ENCODE measurements at regions not wholly inside any gene's neighbourhood (a gene's known extent, or its start where the extent isn't known, plus 50 kb on each side); places are given as distances from the start of the nearest gene placed in this dataset.

DNA sequence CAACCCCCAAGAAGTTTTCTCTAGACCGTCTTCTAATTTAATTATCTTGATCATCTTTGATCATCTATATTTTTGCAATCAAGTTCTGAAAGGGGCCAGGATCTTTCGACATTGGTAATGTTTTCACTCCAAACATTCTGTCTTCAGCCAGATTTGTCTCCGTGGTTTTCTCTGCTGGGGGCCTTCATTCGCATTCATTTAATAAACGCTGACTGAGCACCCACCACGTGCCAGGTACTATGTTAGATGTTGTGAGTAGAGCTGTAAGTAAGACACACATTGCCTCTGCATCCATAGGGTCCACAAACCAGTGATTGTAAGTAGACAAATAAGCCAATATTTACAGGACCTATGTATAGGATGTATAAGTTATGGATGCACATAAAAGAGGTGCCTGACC is 134.5 kb upstream of the MROH9 start:
- intact Hi-C loops (cut with DNase I) = no loop called here
- 48 to 58% methylated on average over 6 of the region's 6 CpGs for WGBS, 2 donors
- DNase-seq (no peak), ATAC-seq (no peak)
- Histone ChIP-seq H3K4me1 (no peaks in the 10 kb centered on the region), H3K36me3 (replicated peaks in 1 of 2; ENCODE audit: insufficient read depth in 1 of 2, low read depth in 2 of 2) (no peaks in the 10 kb centered on the region), H3K27me3 (no peaks in the 10 kb centered on the region), H3K9me3 (no peaks in the 10 kb centered on the region), H3K27ac (no peak overlapping the region), H3K4me3 (no peak overlapping the region)
- no peak for TF ChIP-seq POLR2A (IDR thresholded peaks at IDR 0.05)
- TF ChIP-seq, protein P1, sequence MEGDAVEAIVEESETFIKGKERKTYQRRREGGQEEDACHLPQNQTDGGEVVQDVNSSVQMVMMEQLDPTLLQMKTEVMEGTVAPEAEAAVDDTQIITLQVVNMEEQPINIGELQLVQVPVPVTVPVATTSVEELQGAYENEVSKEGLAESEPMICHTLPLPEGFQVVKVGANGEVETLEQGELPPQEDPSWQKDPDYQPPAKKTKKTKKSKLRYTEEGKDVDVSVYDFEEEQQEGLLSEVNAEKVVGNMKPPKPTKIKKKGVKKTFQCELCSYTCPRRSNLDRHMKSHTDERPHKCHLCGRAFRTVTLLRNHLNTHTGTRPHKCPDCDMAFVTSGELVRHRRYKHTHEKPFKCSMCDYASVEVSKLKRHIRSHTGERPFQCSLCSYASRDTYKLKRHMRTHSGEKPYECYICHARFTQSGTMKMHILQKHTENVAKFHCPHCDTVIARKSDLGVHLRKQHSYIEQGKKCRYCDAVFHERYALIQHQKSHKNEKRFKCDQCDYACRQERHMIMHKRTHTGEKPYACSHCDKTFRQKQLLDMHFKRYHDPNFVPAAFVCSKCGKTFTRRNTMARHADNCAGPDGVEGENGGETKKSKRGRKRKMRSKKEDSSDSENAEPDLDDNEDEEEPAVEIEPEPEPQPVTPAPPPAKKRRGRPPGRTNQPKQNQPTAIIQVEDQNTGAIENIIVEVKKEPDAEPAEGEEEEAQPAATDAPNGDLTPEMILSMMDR (IDR thresholded peaks at IDR 0.05) = no peak

DNA sequence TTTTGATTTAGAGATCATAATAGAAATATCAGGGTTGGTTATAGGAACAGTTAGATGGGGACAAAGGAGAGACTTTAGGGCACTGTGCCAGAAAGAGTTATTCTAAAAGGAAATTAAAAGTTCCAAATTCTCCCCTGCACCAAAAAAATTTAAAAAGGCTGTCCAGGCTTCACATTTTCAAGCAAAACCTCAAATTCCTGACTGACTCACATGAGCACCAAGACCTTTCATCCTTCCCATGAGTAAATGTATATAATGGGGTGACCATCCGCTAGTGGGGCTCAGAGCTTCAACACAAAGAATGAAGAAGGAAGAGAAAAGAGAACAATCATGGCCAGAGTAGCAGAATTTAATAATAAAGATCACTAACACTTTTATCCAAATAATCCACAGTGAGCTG is 131.6 kb upstream of the MROH9 start:
- H3K36me3 ChIP-seq (replicated peaks in 1 of 2; ENCODE audit: insufficient read depth in 1 of 2, low read depth in 2 of 2) = no peaks in the 10 kb centered on the region
- no peaks in the 10 kb centered on the region for H3K27me3 ChIP-seq
- no peak overlapping the region for H3K4me3 ChIP-seq
- no peaks in the 10 kb centered on the region for H3K4me1 ChIP-seq
- no peak overlapping the region for H3K27ac ChIP-seq
- intact Hi-C loops (cut with DNase I) = no loop called here
- no peak for DNase-seq
- H3K9me3 ChIP-seq = no peaks in the 10 kb centered on the region
- TF ChIP-seq POLR2A (IDR thresholded peaks at IDR 0.05) = no peak
- TF ChIP-seq, protein P1 (IDR thresholded peaks at IDR 0.05) = no peak
- 82 to 100% methylated on average over 1 of the region's 1 CpG for WGBS, 2 donors
- ATAC-seq = no peak

DNA sequence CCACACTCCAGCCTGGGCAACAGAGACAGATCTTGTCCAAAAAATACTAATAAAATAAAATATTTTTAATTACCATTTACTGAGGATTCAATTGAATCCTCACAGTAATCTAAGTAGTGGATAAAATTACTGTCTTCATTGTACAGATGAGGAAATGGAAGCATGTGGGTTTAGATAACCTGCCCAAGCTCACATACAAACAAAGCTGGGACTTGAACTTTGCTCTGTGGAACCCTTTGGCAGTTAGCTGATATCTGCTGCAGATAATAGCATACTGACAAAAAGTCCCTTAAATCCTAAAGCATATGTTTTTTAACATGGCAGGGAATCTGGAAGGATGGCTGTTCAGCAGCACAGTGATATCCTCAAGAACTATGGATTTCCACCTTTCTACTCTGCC is 130.9 kb upstream of the MROH9 start:
- no peaks in the 10 kb centered on the region for H3K27me3 ChIP-seq
- TF ChIP-seq, protein P1 (IDR thresholded peaks at IDR 0.05) = no peak
- TF ChIP-seq POLR2A (IDR thresholded peaks at IDR 0.05) = no peak
- H3K4me1 ChIP-seq = no peaks in the 10 kb centered on the region
- intact Hi-C loops (cut with DNase I) = no loop called here
- H3K9me3 ChIP-seq = no peaks in the 10 kb centered on the region
- no peak overlapping the region for H3K27ac ChIP-seq
- no peak overlapping the region for H3K4me3 ChIP-seq
- H3K36me3 ChIP-seq (replicated peaks in 1 of 2; ENCODE audit: insufficient read depth in 1 of 2, low read depth in 2 of 2) = no peaks in the 10 kb centered on the region
- DNase-seq (no peak), ATAC-seq (no peak)

DNA sequence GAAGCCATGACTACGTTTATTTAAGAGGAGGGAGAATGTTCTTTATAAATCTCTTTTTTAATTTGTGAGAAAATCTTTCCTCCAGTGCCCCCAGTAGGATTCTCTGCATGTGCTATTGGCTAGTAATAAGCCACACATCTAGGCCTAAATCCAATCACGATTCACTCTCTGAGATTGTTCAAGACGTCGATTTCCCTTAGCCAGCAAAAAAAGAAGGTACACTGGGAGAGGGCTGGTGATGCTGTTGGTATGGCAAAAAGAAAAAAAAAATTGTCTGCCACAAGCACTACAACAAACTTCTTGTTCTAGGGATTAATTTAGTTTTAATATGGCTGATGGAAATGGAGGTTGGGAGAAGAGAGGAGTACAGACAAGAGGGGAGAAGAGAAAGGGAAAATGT is 130.5 kb upstream of the MROH9 start:
- no peak overlapping the region for H3K27ac ChIP-seq
- H3K36me3 ChIP-seq (replicated peaks in 1 of 2; ENCODE audit: insufficient read depth in 1 of 2, low read depth in 2 of 2) = no peaks in the 10 kb centered on the region
- H3K27me3 ChIP-seq = no peaks in the 10 kb centered on the region
- DNase-seq (no peak), ATAC-seq (no peak)
- TF ChIP-seq, protein P1 (IDR thresholded peaks at IDR 0.05) = no peak
- TF ChIP-seq POLR2A (IDR thresholded peaks at IDR 0.05) = no peak
- intact Hi-C loops (cut with DNase I) = no loop called here
- H3K4me1 ChIP-seq = no peaks in the 10 kb centered on the region
- H3K4me3 ChIP-seq = no peak overlapping the region
- WGBS, 2 donors = 62 to 71% methylated on average over 4 of the region's 4 CpGs
- no peaks in the 10 kb centered on the region for H3K9me3 ChIP-seq

DNA sequence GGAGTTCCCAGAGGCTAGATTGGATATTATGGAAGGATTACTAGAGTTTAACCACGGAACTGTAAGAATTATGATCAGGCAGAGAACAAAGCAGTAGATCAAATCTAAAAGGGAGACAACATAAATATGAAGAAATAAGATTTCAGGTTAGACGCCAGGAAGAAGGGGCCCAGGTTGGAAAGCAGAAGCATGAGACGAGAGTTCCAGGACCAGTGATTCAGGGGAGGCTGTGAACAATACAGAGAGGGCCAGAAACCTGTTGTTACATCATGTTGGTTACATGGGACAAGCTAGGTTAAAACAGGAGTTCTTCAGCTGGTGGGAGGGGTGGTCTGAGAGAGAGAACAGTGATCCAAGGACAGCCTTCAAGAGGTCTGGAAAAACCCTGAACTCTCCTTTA is 128.4 kb upstream of the MROH9 start:
- Histone ChIP-seq H3K27me3 (no peaks in the 10 kb centered on the region), H3K36me3 (replicated peaks in 1 of 2; ENCODE audit: insufficient read depth in 1 of 2, low read depth in 2 of 2) (no peaks in the 10 kb centered on the region), H3K27ac (no peak overlapping the region), H3K9me3 (no peaks in the 10 kb centered on the region), H3K4me1 (no peaks in the 10 kb centered on the region), H3K4me3 (no peak overlapping the region)
- intact Hi-C loops (cut with DNase I) = no loop called here
- ATAC-seq (no peak), DNase-seq (no peak)
- TF ChIP-seq, protein P1 (IDR thresholded peaks at IDR 0.05) = no peak
- TF ChIP-seq POLR2A (IDR thresholded peaks at IDR 0.05) = no peak
- WGBS, 2 donors = 35 to 44% methylated on average over 3 of the region's 3 CpGs

Measured in body of pancreas (tissue), 4 donors.